ENCODE measurements at regions not wholly inside any gene's neighbourhood (a gene's known extent, or its start where the extent isn't known, plus 50 kb on each side); places are given as distances from the start of the nearest gene placed in this dataset.
"Not testable (repeated sequence)": the region's sequence is repeated elsewhere in the genome, so short reads cannot be mapped to it uniquely, and the experiment has no call there.

GRCh38 chr1:65657609-65658008 is 135.1 kb upstream of the PDE4B start:
- TF ChIP-seq CTCF (IDR thresholded peaks at IDR 0.05; ENCODE audit: poor library complexity); EZH2phosphoT487 (IDR thresholded peaks at IDR 0.05; ENCODE audit: low read depth, severe bottlenecking, unreplicated experiment): not testable (repeated sequence)

Data from hepatocyte (in vitro differentiated cells).